Activated CD8-positive, alpha-beta T cell treated with anti-CD3 and anti-CD28 coated beads for 36 hours (primary cell): ENCODE measurements at regions not wholly inside any gene's neighbourhood (a gene's known extent, or its start where the extent isn't known, plus 50 kb on each side); places are given as distances from the start of the nearest gene placed in this dataset.
"Not testable (repeated sequence)": the region's sequence is repeated elsewhere in the genome, so short reads cannot be mapped to it uniquely, and the experiment has no call there.

ENCODE experiments used
- ATAC-seq: fragments of 200-7000 bp; cut with Tn5 transposase; one replicate; pipeline ENCODE4 v1.10.0; 2021; ENCODE audit warnings: mild to moderate bottlenecking, moderate library complexity
- CTCF ChIA-PET: fragments of 350-600 bp; sonication (Branson Sonifier 250); formaldehyde crosslinking; loops from one replicate; lab custom pipeline; 2021; ENCODE audit warnings: antibody characterized with exemption; lab: Charles Lee
- POLR2A ChIA-PET: fragments of 350-600 bp; sonication (Branson Sonifier 250); formaldehyde crosslinking; loops from one replicate; lab custom pipeline; 2021; ENCODE audit warnings: antibody characterized with exemption; lab: Charles Lee
- DNase-seq: peaks from one replicate; pipeline ENCODE4 v3.0.0-alpha.2; 2020
- H3K27ac Mint-ChIP-seq: one replicate; pipeline ENCODE4 v1.8.0; 2021; ENCODE audit warnings: mild to moderate bottlenecking, mixed read lengths
- H3K27me3 Mint-ChIP-seq: one replicate; pipeline ENCODE4 v1.8.0; 2021; ENCODE audit warnings: mixed read lengths
- H3K36me3 Mint-ChIP-seq: one replicate; pipeline ENCODE4 v1.8.0; 2021; ENCODE audit warnings: low read depth, mixed read lengths
- H3K4me1 Mint-ChIP-seq: one replicate; pipeline ENCODE4 v1.8.0; 2021; ENCODE audit warnings: low read depth, mixed read lengths
- H3K4me3 Mint-ChIP-seq: one replicate; pipeline ENCODE4 v1.8.0; 2021; ENCODE audit warnings: mild to moderate bottlenecking, moderate library complexity, mixed read lengths
- H3K9me3 Mint-ChIP-seq: one replicate; pipeline ENCODE4 v1.8.0; 2021; ENCODE audit warnings: mixed read lengths
- intact Hi-C: fragments of 100-400 bp; cut with micrococcal nuclease; formaldehyde crosslinking; loops from one replicate; pipeline ENCODE4 v1.10.0; 2022
- TF ChIP-seq, protein P1 (sequence below): fragments of 200-600 bp; IDR thresholded peaks from one replicate; pipeline ENCODE4 v1.8.0; 2022; ENCODE audit warnings: antibody characterized with exemption, mild to moderate bottlenecking

- no peaks in the 10 kb centered on the region for H3K4me1 Mint-ChIP-seq
- no peak overlapping the region for H3K27ac Mint-ChIP-seq
- DNase-seq, result no peak
- ChIA-PET CTCF (no interaction called here), POLR2A (no interaction called here)
- H3K27me3 Mint-ChIP-seq, result no peaks in the 10 kb centered on the region
- TF ChIP-seq, protein P1, sequence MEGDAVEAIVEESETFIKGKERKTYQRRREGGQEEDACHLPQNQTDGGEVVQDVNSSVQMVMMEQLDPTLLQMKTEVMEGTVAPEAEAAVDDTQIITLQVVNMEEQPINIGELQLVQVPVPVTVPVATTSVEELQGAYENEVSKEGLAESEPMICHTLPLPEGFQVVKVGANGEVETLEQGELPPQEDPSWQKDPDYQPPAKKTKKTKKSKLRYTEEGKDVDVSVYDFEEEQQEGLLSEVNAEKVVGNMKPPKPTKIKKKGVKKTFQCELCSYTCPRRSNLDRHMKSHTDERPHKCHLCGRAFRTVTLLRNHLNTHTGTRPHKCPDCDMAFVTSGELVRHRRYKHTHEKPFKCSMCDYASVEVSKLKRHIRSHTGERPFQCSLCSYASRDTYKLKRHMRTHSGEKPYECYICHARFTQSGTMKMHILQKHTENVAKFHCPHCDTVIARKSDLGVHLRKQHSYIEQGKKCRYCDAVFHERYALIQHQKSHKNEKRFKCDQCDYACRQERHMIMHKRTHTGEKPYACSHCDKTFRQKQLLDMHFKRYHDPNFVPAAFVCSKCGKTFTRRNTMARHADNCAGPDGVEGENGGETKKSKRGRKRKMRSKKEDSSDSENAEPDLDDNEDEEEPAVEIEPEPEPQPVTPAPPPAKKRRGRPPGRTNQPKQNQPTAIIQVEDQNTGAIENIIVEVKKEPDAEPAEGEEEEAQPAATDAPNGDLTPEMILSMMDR, result no peak
- no peak overlapping the region for H3K4me3 Mint-ChIP-seq
- no peak for ATAC-seq
- H3K9me3 Mint-ChIP-seq, result peaks cover 12% of the 10 kb centered on the region
- intact Hi-C loops, result no loop called here
- no peaks in the 10 kb centered on the region for H3K36me3 Mint-ChIP-seq
Observed at GRCh38 chr12:73547421-73547820, 990.2 kb upstream of the ATXN7L3B start.

GRCh38 chr12:73585136-73585535, 952.5 kb upstream of the ATXN7L3B start:
- Mint-ChIP-seq H3K4me3 (no peak overlapping the region), H3K27me3 (no peaks in the 10 kb centered on the region), H3K4me1 (no peaks in the 10 kb centered on the region), H3K9me3 (peaks cover 5% of the 10 kb centered on the region), H3K36me3 (no peaks in the 10 kb centered on the region), H3K27ac (no peak overlapping the region)
- ChIA-PET POLR2A (no interaction called here), CTCF (no interaction called here)
- DNase-seq (no peak), ATAC-seq (no peak)
- intact Hi-C loops, result no loop called here
- TF ChIP-seq, protein P1, result no peak

- ATAC-seq (no peak), DNase-seq (no peak)
- POLR2A ChIA-PET, result no interaction called here
- CTCF ChIA-PET, result no interaction called here
- intact Hi-C loops, result no loop called here
- Mint-ChIP-seq H3K36me3 (no peaks in the 10 kb centered on the region), H3K9me3 (peaks cover 6% of the 10 kb centered on the region), H3K27me3 (no peaks in the 10 kb centered on the region), H3K27ac (no peak overlapping the region), H3K4me3 (no peak overlapping the region), H3K4me1 (no peaks in the 10 kb centered on the region)
- TF ChIP-seq, protein P1, result no peak
Observed at GRCh38 chr12:73589220-73589619, 948.4 kb upstream of the ATXN7L3B start.

GRCh38 chr12:73598626-73599025, 939.0 kb upstream of the ATXN7L3B start:
- POLR2A ChIA-PET, result no interaction called here
- H3K27me3 Mint-ChIP-seq, result no peaks in the 10 kb centered on the region
- intact Hi-C loops, result no loop called here
- no peaks in the 10 kb centered on the region for H3K4me1 Mint-ChIP-seq
- DNase-seq (no peak), ATAC-seq (no peak)
- H3K9me3 Mint-ChIP-seq, result no peaks in the 10 kb centered on the region
- TF ChIP-seq, protein P1, result no peak
- no peak overlapping the region for H3K4me3 Mint-ChIP-seq
- CTCF ChIA-PET, result no interaction called here
- H3K36me3 Mint-ChIP-seq, result no peaks in the 10 kb centered on the region
- H3K27ac Mint-ChIP-seq, result no peak overlapping the region

DNA sequence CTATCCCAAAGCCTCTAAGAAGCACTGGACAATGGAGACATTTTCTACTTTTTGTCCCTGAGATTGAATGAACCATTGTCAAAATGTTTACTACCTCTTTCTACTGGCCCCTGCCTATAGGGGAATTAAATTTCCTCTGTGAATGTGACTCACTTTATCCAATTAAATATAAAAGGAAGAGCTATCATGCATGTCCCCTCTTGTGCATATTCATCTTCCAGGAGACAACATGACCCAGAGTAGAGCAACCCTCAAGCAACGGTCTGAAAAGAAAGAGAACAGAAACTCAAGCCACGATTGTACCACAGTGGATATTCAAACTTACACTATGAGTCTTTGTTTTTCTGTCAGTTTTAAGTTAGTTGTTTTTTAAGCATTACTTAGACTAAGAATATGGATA, 938.4 kb upstream of the ATXN7L3B start:
- H3K4me3 Mint-ChIP-seq, result no peak overlapping the region
- H3K36me3 Mint-ChIP-seq, result no peaks in the 10 kb centered on the region
- ATAC-seq, result no peak
- H3K27ac Mint-ChIP-seq, result no peak overlapping the region
- ChIA-PET CTCF (no interaction called here), POLR2A (no interaction called here)
- H3K9me3 Mint-ChIP-seq, result no peaks in the 10 kb centered on the region
- TF ChIP-seq, protein P1, result no peak
- H3K4me1 Mint-ChIP-seq, result no peaks in the 10 kb centered on the region
- no peaks in the 10 kb centered on the region for H3K27me3 Mint-ChIP-seq
- intact Hi-C loops, result no loop called here
- no peak for DNase-seq

DNA sequence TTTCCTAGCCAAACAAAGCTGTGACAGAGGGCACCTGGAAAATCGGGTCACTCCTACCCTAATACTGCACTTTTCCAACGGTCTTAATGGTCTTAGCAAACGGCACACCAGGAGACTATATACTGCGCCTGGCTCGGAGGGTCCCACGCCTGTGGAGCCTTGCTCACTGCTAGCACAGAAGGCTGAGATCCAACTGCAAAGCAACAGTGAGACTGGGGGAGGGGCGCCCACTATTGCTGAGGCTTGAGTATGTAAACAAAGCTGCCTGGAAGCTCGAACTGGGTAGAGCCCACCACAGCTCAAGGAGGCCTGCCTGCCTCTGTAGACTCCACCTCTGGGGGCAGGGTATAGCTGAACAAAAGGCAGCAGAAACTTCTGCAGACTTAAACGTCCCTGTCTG, 931.7 kb upstream of the ATXN7L3B start:
- H3K4me1 Mint-ChIP-seq, H3K4me3 Mint-ChIP-seq, H3K36me3 Mint-ChIP-seq, POLR2A ChIA-PET, intact Hi-C loops, H3K27me3 Mint-ChIP-seq, H3K9me3 Mint-ChIP-seq, H3K27ac Mint-ChIP-seq, ATAC-seq, DNase-seq, CTCF ChIA-PET: not testable (repeated sequence)
